ENCODE measurements at regions not wholly inside any gene's neighbourhood (a gene's known extent, or its start where the extent isn't known, plus 50 kb on each side); places are given as distances from the start of the nearest gene placed in this dataset.

- H3K27ac Mint-ChIP-seq: peak overlapping the region; percentile 34 to 53
- H3K27me3 Mint-ChIP-seq: no peaks in the 10 kb centered on the region
- H3K9me3 Mint-ChIP-seq: peaks cover 8% of the 10 kb centered on the region
- H3K4me3 Mint-ChIP-seq: no peak overlapping the region
- DNase-seq (ENCODE audit: low spot score) (no peak), ATAC-seq (no peak)
- no peaks in the 10 kb centered on the region for H3K36me3 Mint-ChIP-seq
- H3K4me1 Mint-ChIP-seq (ENCODE audit: low read depth in 2 of 2): peaks cover 29 to 39% of the 10 kb centered on the region in 2 donors
Measured at GRCh38 chr1:234704106-234704887, 94.3 kb upstream of the IRF2BP2 start.

GRCh38 chr1:234702342-234703000, 92.5 kb upstream of the IRF2BP2 start:
- no peak overlapping the region for H3K4me3 Mint-ChIP-seq
- H3K27me3 Mint-ChIP-seq: peaks cover 0 to 3% of the 10 kb centered on the region in 2 donors
- H3K4me1 Mint-ChIP-seq (ENCODE audit: low read depth in 2 of 2): peaks cover 18 to 26% of the 10 kb centered on the region in 2 donors
- ATAC-seq (no peak), DNase-seq (ENCODE audit: low spot score) (no peak)
- no peak overlapping the region for H3K27ac Mint-ChIP-seq
- no peaks in the 10 kb centered on the region for H3K36me3 Mint-ChIP-seq
- H3K9me3 Mint-ChIP-seq: peaks cover 5% of the 10 kb centered on the region

DNA sequence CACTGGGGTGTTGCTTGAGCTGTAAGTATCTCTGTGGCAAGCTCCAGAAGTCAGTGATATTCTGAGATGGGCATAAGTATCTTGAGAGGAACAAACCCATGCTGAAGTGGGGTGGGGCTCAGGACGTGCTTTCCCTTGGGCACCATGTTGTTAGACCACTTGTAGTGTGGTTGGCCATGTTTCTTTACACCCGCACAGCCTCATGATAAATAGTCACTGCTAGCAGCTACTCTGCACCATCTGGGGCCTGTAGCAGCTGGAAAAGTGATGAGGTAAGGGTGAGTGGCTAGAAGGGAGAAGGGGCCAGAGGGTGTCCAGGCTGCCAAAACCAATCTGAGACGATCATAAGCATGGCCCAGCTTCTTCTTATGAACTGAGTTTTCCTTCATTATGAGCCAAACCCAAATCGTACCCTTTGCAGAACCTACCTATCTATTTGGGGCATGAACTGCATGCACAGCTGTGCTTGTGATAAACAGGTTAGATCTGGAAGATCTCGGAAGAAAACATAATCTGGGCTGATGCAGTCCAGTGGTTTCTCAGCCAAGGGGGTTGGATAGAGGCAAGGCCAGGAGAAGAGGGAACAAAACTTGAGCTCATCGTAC, 91.9 kb upstream of the IRF2BP2 start:
- Mint-ChIP-seq H3K9me3 (peaks cover 5% of the 10 kb centered on the region), H3K36me3 (no peaks in the 10 kb centered on the region), H3K27ac (no peak overlapping the region), H3K4me3 (no peak overlapping the region), H3K27me3 (peaks cover 0 to 3% of the 10 kb centered on the region in 2 donors), H3K4me1 (ENCODE audit: low read depth in 2 of 2) (peaks cover 18 to 26% of the 10 kb centered on the region in 2 donors)
- DNase-seq (ENCODE audit: low spot score) (no peak), ATAC-seq (no peak)

DNA sequence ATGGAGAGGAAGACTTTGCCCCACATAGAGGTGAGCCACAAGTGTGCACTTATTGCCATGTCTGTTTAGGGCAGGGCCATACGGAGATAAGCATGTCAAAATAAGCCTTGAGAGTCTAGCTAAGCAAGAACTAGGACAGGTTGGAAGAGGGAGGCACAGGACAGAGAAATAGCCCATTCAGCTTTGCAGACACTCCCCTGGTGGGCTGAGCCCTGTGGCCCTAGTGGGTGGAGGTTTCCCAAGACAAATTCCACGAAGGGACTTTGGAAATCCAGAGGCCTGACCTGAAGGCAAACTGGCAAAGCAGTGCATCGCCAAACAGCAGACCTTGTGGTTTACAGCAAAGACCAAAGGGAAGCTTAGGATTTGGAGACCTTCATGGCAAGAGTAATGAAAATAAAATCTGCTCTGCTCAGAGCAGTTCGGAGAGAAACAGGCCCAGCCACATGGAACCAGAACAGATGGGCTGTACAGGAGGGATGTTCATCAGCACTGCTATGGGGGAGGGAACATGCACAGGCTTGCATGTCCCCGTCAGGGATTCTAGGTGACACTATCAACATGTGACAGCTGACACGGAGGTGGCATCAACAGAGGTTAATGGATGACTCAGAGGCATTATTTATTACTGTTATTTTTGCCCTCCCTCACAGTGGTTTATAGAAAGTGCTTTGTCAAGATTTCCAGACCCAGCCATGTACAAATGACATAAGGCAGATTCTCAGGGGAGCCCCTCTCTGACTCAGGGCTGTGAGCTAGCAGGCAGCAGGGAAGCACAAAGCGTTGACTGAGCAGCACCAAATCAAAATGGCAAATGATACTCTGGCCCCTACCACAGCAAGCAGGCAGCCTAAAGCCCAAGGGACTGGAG, 90.1 kb upstream of the IRF2BP2 start:
- Mint-ChIP-seq H3K4me1 (ENCODE audit: low read depth in 2 of 2) (peaks cover 7 to 13% of the 10 kb centered on the region in 2 donors), H3K36me3 (no peaks in the 10 kb centered on the region), H3K27ac (peak overlapping the region in 1 of 2 donors; percentile 44), H3K27me3 (peaks cover 0 to 3% of the 10 kb centered on the region in 2 donors), H3K9me3 (peaks cover 5% of the 10 kb centered on the region), H3K4me3 (no peak overlapping the region)
- DNase-seq (ENCODE audit: low spot score) (no peak), ATAC-seq (peak; percentile 32 to 59)

DNA sequence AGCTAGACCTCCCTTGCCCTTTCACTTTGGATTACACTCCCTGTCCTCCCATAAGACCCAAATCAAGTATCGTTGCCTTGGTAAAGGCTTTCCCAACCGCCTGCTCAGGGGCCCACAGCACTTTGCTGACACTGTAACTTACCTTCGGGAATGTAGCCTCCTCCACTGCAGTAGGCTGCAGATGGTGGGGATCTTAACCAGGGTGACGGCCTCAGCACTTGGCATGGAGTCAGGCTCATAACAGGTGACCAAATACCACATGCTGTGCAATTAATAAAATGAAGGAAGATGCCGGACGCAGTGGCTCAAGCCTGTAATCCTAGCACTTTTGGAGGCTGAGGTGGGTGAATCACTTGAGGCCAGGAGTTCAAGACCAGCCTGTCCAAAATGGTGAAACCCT, 88.7 kb upstream of the IRF2BP2 start:
- H3K27me3 Mint-ChIP-seq: peaks cover 0 to 3% of the 10 kb centered on the region in 2 donors
- H3K4me3 Mint-ChIP-seq: no peak overlapping the region
- H3K27ac Mint-ChIP-seq: no peak overlapping the region
- DNase-seq (ENCODE audit: low spot score) (no peak), ATAC-seq (no peak)
- peaks cover 5% of the 10 kb centered on the region for H3K9me3 Mint-ChIP-seq
- H3K36me3 Mint-ChIP-seq: no peaks in the 10 kb centered on the region
- H3K4me1 Mint-ChIP-seq (ENCODE audit: low read depth in 2 of 2): peaks cover 4 to 10% of the 10 kb centered on the region in 2 donors

DNA sequence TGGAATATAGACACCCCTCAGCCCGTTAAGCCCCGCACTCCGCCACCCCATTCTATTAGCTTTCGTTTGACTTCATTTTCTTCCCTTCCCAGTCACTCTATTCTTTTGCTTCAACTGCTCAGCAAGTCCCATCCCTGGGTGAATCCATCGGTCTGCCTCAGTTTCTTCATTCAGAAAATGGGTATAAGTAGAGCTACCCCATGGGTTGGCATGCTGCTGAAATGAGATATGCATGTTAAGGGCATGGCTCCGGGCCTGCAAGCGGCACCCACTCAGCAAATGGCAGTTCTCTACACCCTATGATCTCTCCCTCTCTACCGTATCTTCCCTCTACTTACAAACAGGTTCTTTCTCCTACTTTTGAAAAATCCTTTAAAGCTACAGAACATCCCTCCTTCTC, 87.8 kb upstream of the IRF2BP2 start:
- ATAC-seq: no peak
- Mint-ChIP-seq H3K4me3 (no peak overlapping the region), H3K4me1 (ENCODE audit: low read depth in 2 of 2) (peaks cover 0 to 10% of the 10 kb centered on the region in 2 donors), H3K9me3 (no peaks in the 10 kb centered on the region), H3K27me3 (peaks cover 0 to 3% of the 10 kb centered on the region in 2 donors), H3K27ac (no peak overlapping the region), H3K36me3 (no peaks in the 10 kb centered on the region)
- DNase-seq (ENCODE audit: low spot score): no peak

DNA sequence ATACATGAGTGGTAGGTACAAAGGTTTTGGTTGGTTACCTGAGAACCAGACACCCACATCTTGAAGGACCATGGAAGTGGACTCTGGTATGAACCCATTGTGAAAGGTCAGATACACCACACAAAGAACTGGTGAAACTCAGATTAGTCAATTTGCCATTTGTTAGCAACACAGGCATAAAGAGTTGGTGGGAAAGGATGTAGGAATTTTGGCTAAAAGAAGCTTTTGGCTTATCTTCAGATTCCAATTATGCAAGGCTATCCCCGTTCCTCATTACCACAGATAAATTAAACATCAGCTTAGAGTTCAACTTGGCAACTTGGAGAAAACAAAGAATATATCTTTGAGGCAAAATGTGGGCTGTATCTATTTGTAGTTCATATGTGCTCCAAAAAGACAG, 87.0 kb upstream of the IRF2BP2 start:
- Mint-ChIP-seq H3K4me1 (ENCODE audit: low read depth in 2 of 2) (peaks cover 2 to 13% of the 10 kb centered on the region in 2 donors), H3K4me3 (no peak overlapping the region), H3K27me3 (peaks cover 0 to 3% of the 10 kb centered on the region in 2 donors), H3K36me3 (no peaks in the 10 kb centered on the region), H3K27ac (peak overlapping the region in 1 of 2 donors; percentile 40), H3K9me3 (no peaks in the 10 kb centered on the region)
- ATAC-seq (no peak), DNase-seq (ENCODE audit: low spot score) (no peak)

- Mint-ChIP-seq H3K27ac (peak overlapping the region in 1 of 2 donors; percentile 2), H3K4me1 (ENCODE audit: low read depth in 2 of 2) (peaks cover 2 to 13% of the 10 kb centered on the region in 2 donors), H3K27me3 (peaks cover 0 to 3% of the 10 kb centered on the region in 2 donors), H3K4me3 (no peak overlapping the region), H3K9me3 (no peaks in the 10 kb centered on the region), H3K36me3 (no peaks in the 10 kb centered on the region)
- DNase-seq (ENCODE audit: low spot score) (no peak), ATAC-seq (no peak)
Measured at GRCh38 chr1:234696148-234696576, 86.2 kb upstream of the IRF2BP2 start.

- Mint-ChIP-seq H3K9me3 (no peaks in the 10 kb centered on the region), H3K36me3 (no peaks in the 10 kb centered on the region), H3K4me1 (ENCODE audit: low read depth in 2 of 2) (peaks cover 2 to 5% of the 10 kb centered on the region in 2 donors), H3K27ac (peak overlapping the region in 1 of 2 donors; percentile 2), H3K4me3 (no peak overlapping the region), H3K27me3 (peaks cover 0 to 3% of the 10 kb centered on the region in 2 donors)
- ATAC-seq (no peak), DNase-seq (ENCODE audit: low spot score) (no peak)
Measured at GRCh38 chr1:234694661-234695060, 84.7 kb upstream of the IRF2BP2 start.

- H3K27me3 Mint-ChIP-seq: peaks cover 0 to 3% of the 10 kb centered on the region in 2 donors
- H3K27ac Mint-ChIP-seq: no peak overlapping the region
- H3K9me3 Mint-ChIP-seq: no peaks in the 10 kb centered on the region
- peaks cover 2 to 3% of the 10 kb centered on the region in 2 donors for H3K4me1 Mint-ChIP-seq (ENCODE audit: low read depth in 2 of 2)
- no peaks in the 10 kb centered on the region for H3K36me3 Mint-ChIP-seq
- DNase-seq (ENCODE audit: low spot score): no peak
- no peak overlapping the region for H3K4me3 Mint-ChIP-seq
- no peak for ATAC-seq
Measured at GRCh38 chr1:234692966-234693580, 83.1 kb upstream of the IRF2BP2 start.

DNA sequence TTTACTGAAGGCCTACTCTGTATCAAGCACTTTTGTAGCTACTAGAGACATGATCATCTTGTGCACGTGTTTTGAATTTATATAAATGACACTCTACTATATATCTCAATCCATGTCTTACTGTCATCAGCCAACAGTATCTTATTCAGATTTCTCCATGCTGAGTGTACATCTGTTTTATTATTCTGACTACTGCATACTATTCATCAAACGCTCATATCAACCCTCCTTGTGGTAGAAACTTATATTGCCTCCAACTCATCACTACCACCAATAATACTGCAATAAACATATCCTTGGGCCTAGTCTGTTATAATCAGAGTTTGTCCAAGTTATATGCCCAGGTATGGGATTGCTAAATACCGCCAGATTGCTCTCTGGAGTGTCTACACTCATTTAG, 81.6 kb upstream of the IRF2BP2 start:
- ATAC-seq: peak in 1 of 2 donors; percentile 49
- Mint-ChIP-seq H3K9me3 (no peaks in the 10 kb centered on the region), H3K4me1 (ENCODE audit: low read depth in 2 of 2) (peaks cover 2 to 3% of the 10 kb centered on the region in 2 donors), H3K4me3 (no peak overlapping the region), H3K36me3 (no peaks in the 10 kb centered on the region), H3K27ac (no peak overlapping the region), H3K27me3 (no peaks in the 10 kb centered on the region)
- no peak for DNase-seq (ENCODE audit: low spot score)

DNA sequence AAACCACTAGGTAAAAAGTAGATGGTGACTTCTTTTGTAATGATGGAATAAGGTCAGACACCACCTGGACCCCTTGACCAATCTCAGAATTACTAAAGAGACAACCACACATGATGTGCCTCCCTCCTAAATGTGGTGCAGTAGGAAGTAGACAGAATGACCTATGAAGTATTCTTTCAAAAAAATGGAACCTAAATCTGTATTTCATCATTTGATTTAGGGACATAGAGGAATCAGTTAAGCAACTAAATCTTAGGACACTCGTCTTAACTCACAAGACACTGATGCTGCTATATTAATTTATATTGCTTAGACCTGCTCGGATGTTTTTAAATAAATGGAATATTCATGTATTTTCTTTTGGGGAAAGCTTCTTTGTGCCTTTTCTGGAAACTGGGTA, 80.9 kb upstream of the IRF2BP2 start:
- no peak for DNase-seq (ENCODE audit: low spot score)
- H3K27ac Mint-ChIP-seq: no peak overlapping the region
- no peak for ATAC-seq
- no peaks in the 10 kb centered on the region for H3K27me3 Mint-ChIP-seq
- H3K4me1 Mint-ChIP-seq (ENCODE audit: low read depth in 2 of 2): peaks cover 2 to 3% of the 10 kb centered on the region in 2 donors
- no peaks in the 10 kb centered on the region for H3K9me3 Mint-ChIP-seq
- H3K4me3 Mint-ChIP-seq: no peak overlapping the region
- no peaks in the 10 kb centered on the region for H3K36me3 Mint-ChIP-seq

DNA sequence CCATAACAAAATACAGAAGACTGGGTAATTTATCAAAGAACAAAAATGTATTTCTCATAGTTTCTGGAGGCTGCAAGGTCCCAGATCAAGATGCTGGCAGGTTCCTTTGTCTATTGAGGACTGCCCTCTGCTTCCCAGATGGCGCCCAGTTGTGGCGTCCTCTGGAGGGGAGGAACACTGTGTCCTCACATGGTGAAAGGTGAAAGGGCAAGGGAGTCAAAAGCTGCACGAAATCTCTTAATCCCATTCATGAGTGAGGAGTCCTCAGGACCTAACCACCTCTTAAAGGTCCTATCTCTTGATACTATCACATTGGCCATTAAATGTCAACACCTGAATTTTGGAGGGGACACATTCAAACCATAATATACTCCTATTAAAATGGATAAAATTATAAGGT, 79.3 kb upstream of the IRF2BP2 start:
- Mint-ChIP-seq H3K36me3 (peaks cover 6% of the 10 kb centered on the region), H3K27me3 (no peaks in the 10 kb centered on the region), H3K4me1 (ENCODE audit: low read depth in 2 of 2) (peaks cover 3 to 4% of the 10 kb centered on the region in 2 donors), H3K9me3 (no peaks in the 10 kb centered on the region), H3K4me3 (no peak overlapping the region), H3K27ac (no peak overlapping the region)
- ATAC-seq: no peak
- no peak for DNase-seq (ENCODE audit: low spot score)

All from natural killer cell treated with Interleukin-12 subunit alpha and Interleukin-12 subunit beta and Interleukin-15 and Interleukin-18, amount 100 ng/mL, for 72 hours (primary cell).